Ovary (tissue), 3 donors: ENCODE measurements at regions not wholly inside any gene's neighbourhood (a gene's known extent, or its start where the extent isn't known, plus 50 kb on each side); places are given as distances from the start of the nearest gene placed in this dataset.

Source experiments
- CTCF ChIP-seq, 3 donors: fragments of 450-650 bp in 2 of 3; fragments of 200-600 bp in 1 of 3; IDR thresholded peaks; one replicate each; pipeline versions ENCODE4 v1.5.1 to v1.8.0; 2016 to 2022; ENCODE audit warnings: antibody characterized with exemption in 3 of 3, mild to moderate bottlenecking in 1 of 3
- EP300 ChIP-seq: sonication (generic); formaldehyde crosslinking; IDR thresholded peaks from one replicate; pipeline ENCODE4 v1.6.1; 2017; ENCODE audit warnings: antibody characterized with exemption
- POLR2A ChIP-seq: fragments of 450-650 bp; IDR thresholded peaks from one replicate; pipeline ENCODE4 v1.6.1; 2017; ENCODE audit warnings: antibody characterized with exemption, mild to moderate bottlenecking, moderate library complexity
- donor health status: DM: no; HTN: no; CAD: no.

DNA sequence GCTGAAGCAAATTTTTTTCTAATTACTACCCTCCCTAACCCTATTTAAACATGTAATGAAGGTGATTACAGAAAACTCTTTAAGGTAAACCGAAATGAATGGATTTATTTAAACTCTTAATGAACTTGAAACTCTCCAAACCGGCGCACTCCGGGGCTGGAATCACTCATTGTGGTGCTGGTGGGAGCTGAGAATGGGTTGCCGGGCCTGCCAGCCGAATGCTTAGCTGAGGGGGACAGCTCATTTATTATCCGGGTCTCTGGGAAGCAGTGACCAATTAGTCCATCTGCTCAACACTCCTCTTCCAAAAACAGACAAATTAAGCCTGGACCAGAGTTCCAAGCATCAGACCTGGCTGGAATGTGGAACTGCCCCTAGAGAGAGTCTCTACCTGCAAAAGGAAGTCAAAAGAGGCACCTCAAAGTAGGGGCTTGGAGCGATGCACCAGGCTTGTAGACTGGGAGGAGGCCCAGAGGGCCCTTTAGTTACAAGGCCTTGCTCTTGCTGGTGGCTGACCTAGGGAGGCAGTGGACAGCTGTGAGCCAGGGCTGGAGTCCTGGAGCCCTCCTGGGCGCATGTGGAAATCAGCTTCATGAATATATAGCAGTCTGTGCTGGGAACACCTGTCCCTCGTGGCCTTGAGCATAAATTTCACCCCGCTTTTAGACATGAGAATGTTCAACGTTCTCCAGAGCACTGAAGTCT lies 320.7 kb downstream of the AJAP1 start:
- no peak for TF ChIP-seq CTCF (IDR thresholded peaks at IDR 0.05)
- TF ChIP-seq EP300, result no peak
- no peak for TF ChIP-seq POLR2A
